HL-60 (cell line): ENCODE measurements at regions not wholly inside any gene's neighbourhood (a gene's known extent, or its start where the extent isn't known, plus 50 kb on each side); places are given as distances from the start of the nearest gene placed in this dataset.
"Not testable (repeated sequence)": the region's sequence is repeated elsewhere in the genome, so short reads cannot be mapped to it uniquely, and the experiment has no call there.

Source experiments
- DNase-seq, 2 experiments: peaks; one replicate each; pipeline ENCODE4 v3.0.0-alpha.2; 2010 to 2020; ENCODE audit warnings: low read depth in 1 of 2, low spot score in 1 of 2
- H3K27ac ChIP-seq: fragments of 250-450 bp; sonication (Bioruptor Pico); replicated peaks from 2 replicates; pipeline ENCODE4 v1.5.1; 2020; ENCODE audit warnings: mild to moderate bottlenecking, moderate library complexity
- H3K27me3 ChIP-seq: fragments of 250-450 bp; sonication (Bioruptor Pico); 2 replicates; pipeline ENCODE4 v1.5.1; 2021; ENCODE audit warnings: mild to moderate bottlenecking, moderate library complexity; ENCODE audit not compliant: insufficient read depth, poor library complexity, severe bottlenecking
- H3K4me3 ChIP-seq: replicated peaks from 2 replicates; pipeline ENCODE4 v1.5.1; 2011; ENCODE audit warnings: mild to moderate bottlenecking, control low read depth, low read length; ENCODE audit not compliant: insufficient read depth
- GABPA ChIP-seq: IDR thresholded peaks from 2 replicates; pipeline ENCODE4 v1.6.1; 2012; ENCODE audit warnings: low read depth
- POLR2AphosphoS5 ChIP-seq: IDR thresholded peaks from 2 replicates; pipeline ENCODE4 v1.6.1; 2012; ENCODE audit warnings: low read depth
- SPI1 ChIP-seq: IDR thresholded peaks from 2 replicates; pipeline ENCODE4 v1.6.1; 2012; ENCODE audit warnings: low read depth, mild to moderate bottlenecking, borderline replicate concordance
- TF ChIP-seq, protein P1 (sequence below): IDR thresholded peaks from 2 replicates; pipeline ENCODE4 v1.6.1; 2012; ENCODE audit warnings: low read depth; ENCODE audit not compliant: insufficient replicate concordance
- TF ChIP-seq, protein P2 (sequence below): IDR thresholded peaks from one replicate; pipeline ENCODE4 v1.5.1; 2011; ENCODE audit warnings: low read length, control low read depth, inconsistent platforms; ENCODE audit not compliant: insufficient read depth

DNA sequence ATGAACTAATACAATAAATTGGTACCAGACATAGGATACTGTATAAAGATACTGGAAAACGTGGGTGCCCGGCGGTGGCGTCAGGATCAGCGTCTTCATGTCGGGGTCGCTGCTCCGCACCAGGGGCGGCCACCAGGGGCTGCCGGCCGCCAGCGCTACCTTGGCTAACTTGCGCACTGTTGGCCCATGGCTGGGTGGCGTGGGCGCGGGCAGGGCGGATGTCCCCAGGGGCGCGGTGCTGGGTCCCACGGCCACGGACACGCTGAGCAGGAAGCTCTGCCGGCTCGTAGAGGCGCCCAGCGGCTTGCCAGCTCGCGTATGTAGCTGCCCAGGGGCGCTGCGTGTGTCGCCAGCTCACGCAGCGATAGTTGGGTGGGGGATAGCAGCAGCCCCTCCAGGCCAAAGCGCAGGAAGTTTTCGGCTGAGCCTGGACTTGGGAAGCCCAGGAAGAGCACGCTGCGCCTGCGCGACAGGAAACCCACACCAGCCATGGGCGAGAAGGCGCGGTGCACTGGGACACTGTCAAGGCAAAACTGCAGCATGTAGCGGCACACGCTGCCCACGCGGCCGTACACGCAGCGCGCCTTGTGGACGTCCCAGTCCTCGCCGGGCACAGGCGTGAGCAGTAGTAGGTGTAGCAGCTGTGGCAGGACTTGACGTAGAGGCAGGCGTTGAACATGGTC lies 299.9 kb downstream of the CCDC74A start:
- TF ChIP-seq GABPA: no peak
- TF ChIP-seq, protein P1, sequence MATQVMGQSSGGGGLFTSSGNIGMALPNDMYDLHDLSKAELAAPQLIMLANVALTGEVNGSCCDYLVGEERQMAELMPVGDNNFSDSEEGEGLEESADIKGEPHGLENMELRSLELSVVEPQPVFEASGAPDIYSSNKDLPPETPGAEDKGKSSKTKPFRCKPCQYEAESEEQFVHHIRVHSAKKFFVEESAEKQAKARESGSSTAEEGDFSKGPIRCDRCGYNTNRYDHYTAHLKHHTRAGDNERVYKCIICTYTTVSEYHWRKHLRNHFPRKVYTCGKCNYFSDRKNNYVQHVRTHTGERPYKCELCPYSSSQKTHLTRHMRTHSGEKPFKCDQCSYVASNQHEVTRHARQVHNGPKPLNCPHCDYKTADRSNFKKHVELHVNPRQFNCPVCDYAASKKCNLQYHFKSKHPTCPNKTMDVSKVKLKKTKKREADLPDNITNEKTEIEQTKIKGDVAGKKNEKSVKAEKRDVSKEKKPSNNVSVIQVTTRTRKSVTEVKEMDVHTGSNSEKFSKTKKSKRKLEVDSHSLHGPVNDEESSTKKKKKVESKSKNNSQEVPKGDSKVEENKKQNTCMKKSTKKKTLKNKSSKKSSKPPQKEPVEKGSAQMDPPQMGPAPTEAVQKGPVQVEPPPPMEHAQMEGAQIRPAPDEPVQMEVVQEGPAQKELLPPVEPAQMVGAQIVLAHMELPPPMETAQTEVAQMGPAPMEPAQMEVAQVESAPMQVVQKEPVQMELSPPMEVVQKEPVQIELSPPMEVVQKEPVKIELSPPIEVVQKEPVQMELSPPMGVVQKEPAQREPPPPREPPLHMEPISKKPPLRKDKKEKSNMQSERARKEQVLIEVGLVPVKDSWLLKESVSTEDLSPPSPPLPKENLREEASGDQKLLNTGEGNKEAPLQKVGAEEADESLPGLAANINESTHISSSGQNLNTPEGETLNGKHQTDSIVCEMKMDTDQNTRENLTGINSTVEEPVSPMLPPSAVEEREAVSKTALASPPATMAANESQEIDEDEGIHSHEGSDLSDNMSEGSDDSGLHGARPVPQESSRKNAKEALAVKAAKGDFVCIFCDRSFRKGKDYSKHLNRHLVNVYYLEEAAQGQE: no peak
- TF ChIP-seq, protein P2, sequence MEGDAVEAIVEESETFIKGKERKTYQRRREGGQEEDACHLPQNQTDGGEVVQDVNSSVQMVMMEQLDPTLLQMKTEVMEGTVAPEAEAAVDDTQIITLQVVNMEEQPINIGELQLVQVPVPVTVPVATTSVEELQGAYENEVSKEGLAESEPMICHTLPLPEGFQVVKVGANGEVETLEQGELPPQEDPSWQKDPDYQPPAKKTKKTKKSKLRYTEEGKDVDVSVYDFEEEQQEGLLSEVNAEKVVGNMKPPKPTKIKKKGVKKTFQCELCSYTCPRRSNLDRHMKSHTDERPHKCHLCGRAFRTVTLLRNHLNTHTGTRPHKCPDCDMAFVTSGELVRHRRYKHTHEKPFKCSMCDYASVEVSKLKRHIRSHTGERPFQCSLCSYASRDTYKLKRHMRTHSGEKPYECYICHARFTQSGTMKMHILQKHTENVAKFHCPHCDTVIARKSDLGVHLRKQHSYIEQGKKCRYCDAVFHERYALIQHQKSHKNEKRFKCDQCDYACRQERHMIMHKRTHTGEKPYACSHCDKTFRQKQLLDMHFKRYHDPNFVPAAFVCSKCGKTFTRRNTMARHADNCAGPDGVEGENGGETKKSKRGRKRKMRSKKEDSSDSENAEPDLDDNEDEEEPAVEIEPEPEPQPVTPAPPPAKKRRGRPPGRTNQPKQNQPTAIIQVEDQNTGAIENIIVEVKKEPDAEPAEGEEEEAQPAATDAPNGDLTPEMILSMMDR: no peak
- TF ChIP-seq POLR2AphosphoS5: no peak
- no peak for TF ChIP-seq SPI1
- Histone ChIP-seq H3K4me3 (no peak overlapping the region), H3K27me3 (no peaks in the 10 kb centered on the region), H3K27ac (no peak overlapping the region)
- no peak for DNase-seq

DNA sequence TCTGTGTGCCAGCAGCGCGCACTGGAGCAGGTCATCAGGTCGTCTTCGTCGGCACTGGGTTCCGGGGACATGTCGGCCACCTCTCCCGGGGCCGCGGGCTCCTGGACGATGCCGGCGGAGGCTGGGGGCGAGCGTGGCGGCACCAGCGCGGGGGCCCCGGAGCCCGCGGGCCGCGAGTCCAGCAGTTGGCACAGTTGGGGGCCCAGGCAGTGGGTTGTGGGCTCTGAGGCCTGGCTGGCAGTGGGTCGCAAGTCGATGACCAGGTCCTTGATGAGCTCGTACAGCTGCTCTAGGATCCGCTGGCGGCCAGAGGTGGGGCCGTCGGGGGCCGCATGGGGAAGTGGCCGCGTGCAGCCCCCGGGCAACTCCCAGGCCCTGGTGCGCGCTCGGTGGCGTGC lies 300.5 kb downstream of the CCDC74A start:
- Histone ChIP-seq H3K27ac (no peak overlapping the region), H3K4me3 (no peak overlapping the region), H3K27me3 (no peaks in the 10 kb centered on the region)
- no peak for DNase-seq
- TF ChIP-seq SPI1 (no peak), POLR2AphosphoS5 (no peak), GABPA (no peak)
- TF ChIP-seq, protein P1: no peak
- TF ChIP-seq, protein P2: no peak

DNA sequence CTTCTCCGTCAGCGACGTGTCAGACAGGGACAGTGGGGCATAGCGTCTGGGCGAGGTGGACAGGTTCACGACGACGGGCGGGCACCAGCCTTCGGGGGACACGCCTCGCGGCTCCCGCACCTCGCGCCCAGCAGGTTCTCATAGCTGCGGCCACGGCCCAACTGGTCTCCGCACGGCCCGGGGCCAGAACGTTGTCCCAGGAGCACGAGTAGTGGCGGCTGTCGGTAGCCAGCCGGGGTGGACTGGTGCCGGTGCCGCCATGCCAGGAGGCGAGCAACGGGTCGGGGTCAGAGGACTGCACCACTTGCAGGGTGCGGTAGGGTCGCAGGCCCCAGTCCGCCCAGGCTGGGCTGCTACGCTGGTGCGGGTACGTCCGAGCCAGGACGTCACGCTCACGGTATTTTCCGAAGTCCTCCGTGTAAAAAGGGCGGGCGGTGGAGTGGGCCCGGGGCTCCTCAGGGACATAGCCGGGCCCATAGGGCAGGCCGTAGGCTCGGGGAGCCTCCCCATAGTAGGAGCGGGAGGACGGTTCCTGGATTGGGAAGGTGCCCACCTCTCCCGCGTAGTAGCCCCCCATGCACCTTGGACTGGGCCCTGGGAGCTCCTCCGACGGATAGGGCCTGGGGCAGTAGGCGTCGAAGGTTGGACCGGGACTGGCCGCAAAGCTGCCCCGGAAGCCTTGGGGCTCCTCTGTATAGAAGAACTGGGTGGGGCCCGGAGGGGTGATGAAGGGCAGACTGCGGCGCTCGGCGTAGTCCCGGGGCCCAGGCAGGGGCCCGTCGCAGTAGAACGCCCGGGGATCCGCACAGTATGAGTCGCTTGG lies 301.2 kb downstream of the CCDC74A start:
- not testable (repeated sequence) for DNase-seq, H3K27ac ChIP-seq, H3K4me3 ChIP-seq, H3K27me3 ChIP-seq

DNA sequence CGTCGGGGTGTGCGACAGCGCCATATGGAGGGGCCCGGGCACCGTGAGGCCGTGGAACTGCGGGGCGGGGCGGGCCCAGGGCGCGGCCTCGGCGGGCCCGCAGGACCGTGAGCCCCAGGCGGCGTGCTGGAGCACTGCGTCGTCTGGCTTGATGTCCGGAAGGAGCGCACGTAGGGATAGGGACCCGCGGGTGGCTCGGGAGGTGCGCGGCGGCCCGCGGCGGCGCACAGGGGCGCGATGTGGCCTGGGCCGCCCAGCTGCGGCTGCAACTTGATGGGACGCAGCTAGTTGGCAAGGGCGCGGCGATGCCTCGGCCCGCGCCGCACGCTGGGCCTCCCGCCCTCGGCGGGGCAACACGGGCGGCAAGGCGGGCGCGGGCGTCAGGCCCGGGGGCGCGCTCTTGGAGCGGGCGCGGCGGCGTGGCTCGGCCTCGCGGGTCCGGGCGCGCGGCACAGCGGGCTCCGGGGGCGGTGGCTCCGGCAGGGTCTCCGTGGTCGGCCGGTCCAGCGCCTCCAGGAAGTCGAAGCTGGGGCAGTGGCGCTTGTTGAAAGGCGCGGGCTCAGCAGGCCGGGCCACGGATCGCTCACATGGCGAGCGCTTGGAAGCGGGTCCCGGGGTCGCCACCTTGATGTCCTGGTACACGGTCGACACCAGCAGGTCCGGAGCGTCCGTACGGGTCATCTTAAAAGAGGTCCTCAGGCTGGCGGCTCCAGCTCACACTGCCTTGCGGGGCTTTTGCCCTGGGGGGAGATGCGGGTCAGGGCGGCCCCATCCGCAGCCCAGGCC lies 302.0 kb downstream of the CCDC74A start:
- H3K27ac ChIP-seq, DNase-seq, H3K4me3 ChIP-seq, H3K27me3 ChIP-seq: not testable (repeated sequence)

DNA sequence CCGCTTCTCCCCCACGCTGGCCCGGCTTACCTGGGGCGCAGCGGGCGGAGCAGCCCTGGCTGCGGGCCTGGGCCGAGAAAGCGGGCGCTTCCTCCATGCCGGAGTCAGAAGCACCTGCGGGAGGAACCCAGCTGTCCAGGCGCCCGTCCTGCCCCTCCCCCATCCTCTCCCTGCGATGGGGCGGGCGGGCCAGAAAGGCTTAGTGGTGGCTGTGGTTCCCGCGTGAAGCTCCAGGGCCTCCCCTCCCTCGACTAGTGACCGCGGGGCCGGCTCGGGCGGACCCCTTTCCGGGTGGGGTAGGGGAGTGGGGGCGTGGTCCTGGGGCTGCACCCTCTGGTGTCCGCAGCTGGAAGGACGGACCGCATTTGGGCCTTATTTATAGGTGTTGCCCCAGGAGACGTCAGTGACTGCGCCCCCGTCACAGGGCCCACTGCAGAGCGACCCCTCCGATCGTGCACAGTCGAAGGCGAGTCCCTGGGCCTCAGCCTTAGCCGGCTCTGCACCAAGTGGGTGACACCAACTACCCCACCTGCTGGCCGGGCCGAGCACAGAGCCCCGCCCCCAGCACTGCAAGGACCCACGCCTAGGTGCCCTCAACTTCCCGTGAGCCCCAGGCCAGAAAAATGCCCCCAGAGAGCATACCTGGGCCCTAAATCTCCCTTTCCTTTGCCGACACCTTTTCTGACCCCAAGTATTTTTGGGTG lies 302.7 kb downstream of the CCDC74A start:
- not testable (repeated sequence) for H3K27me3 ChIP-seq, H3K27ac ChIP-seq, DNase-seq, H3K4me3 ChIP-seq

DNA sequence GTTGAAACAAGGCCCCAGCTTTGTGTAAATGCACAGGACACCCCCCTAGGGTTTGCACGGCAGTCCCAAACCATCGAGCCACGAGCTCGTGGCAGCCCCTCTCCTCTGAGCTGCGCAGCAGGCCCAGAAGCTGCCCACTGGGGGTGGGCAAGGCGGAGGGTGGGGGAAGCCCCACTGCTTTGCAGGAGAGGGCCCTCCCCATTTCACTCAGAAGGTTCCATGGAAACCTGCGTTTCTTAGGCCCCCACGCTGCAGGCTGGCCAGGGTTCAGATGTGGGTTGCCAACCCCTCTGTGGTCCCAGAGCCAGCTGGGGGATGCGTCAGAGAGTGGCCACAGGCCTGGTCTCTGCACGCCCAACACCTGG lies 303.2 kb downstream of the CCDC74A start:
- DNase-seq, H3K4me3 ChIP-seq, H3K27ac ChIP-seq, H3K27me3 ChIP-seq: not testable (repeated sequence)

DNA sequence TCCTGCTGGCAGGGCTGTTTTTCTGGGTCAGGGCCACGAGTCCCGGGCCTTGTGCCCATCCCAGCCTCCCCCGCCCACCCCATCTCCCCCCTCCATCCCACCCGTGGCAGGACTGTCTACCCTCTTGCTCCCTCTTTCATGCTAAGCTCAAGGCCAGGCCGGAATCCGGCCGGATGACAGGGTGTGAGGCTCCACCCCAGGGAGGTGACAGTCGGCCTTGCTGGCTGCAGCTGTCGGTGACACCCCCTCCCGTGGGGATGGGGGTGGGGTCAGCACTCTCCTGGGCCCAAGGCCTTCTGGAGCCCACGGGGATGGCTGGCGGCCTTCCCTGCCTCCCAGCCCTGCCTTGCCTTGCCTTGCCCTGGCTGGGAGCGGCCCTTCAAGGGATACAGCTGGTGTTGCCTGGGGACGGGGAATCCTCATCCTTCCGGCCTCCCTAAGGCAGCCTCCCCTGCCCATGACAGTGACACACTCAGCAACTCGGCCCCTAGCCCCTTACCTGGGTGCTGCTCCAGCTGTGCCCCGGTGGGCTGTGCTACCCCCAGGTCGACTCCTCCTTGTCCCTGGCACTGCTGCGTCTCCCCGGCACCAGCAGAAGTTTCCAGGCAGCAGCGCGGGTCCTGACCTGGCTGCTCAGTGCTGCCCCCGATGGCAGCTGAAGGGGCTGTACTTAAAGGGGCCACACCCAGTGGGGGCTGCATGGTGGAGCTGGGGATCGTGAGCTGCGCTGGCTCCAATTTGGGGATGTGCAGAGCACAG lies 303.9 kb downstream of the CCDC74A start:
- not testable (repeated sequence) for DNase-seq, H3K27me3 ChIP-seq, H3K27ac ChIP-seq, H3K4me3 ChIP-seq
